ENCODE measurements at regions not wholly inside any gene's neighbourhood (a gene's known extent, or its start where the extent isn't known, plus 50 kb on each side); places are given as distances from the start of the nearest gene placed in this dataset.

- intact Hi-C loops (cut with micrococcal nuclease), result loop anchor here (2.0 to 10.0 kb wide), 3 partner anchors 99 to 533 kb away; partner anchors contain the start of gene ARL15
- H3K36me3 Mint-ChIP-seq, result no peaks in the 10 kb centered on the region
Observed at GRCh38 chr5:54844266-54844665, 141.1 kb downstream of the ESM1 start.

GRCh38 chr5:54841481-54841880 lies 143.9 kb downstream of the ESM1 start:
- Histone ChIP-seq H3K36me3 (ENCODE audit: insufficient read depth, low read length) (no peaks in the 10 kb centered on the region), H3K9me3 (ENCODE audit: control insufficient read depth in 1 of 2, low read length in 2 of 2) (no peaks in the 10 kb centered on the region), H3K27me3 (ENCODE audit: insufficient read depth, low read length) (no peaks in the 10 kb centered on the region), H3K27ac (ENCODE audit: low read depth, low read length) (no peak overlapping the region), H3K4me3 (ENCODE audit: low read length in 2 of 2) (no peak overlapping the region), H3K4me1 (ENCODE audit: insufficient read depth, low read length) (no peaks in the 10 kb centered on the region)
- ChIA-PET CTCF (ENCODE audit: partially characterized antibody) (interaction anchor here (2.1 kb wide), 1 partner anchor 325 kb away, joined by 4 read pairs; no protein-coding TSS in a partner anchor), POLR2A (ENCODE audit: partially characterized antibody) (no interaction called here)
- no peaks in the 10 kb centered on the region for H3K9me3 Mint-ChIP-seq
- peaks cover 0 to 2% of the 10 kb centered on the region in 2 donors for H3K27me3 Mint-ChIP-seq
- H3K4me1 Mint-ChIP-seq, result peaks cover 0 to 4% (median 2%) of the 10 kb centered on the region in 4 donors
- DNase-seq, result no peak
- no peak overlapping the region for H3K4me3 Mint-ChIP-seq
- H3K27ac Mint-ChIP-seq, result no peak overlapping the region
- intact Hi-C loops (cut with micrococcal nuclease), result loop anchor here (10.0 kb wide), 2 partner anchors 97 to 197 kb away; no protein-coding TSS in a partner anchor
- H3K36me3 Mint-ChIP-seq, result no peaks in the 10 kb centered on the region

More at GRCh38 chr5:54844266-54844665, 141.1 kb downstream of the ESM1 start:
- no peaks in the 10 kb centered on the region for H3K4me1 ChIP-seq (ENCODE audit: insufficient read depth, low read length)
- Mint-ChIP-seq H3K9me3 (no peaks in the 10 kb centered on the region), H3K27ac (no peak overlapping the region), H3K27me3 (peaks cover 0 to 9% of the 10 kb centered on the region in 2 donors), H3K4me1 (peaks cover 0 to 4% (median 2%) of the 10 kb centered on the region in 4 donors), H3K4me3 (no peak overlapping the region)
- ChIA-PET POLR2A (ENCODE audit: partially characterized antibody) (interaction anchor here (0.9 to 4.1 kb wide), 5 partner anchors 19 to 327 kb away, joined by 3 to 74 read pairs (median 4); partner anchors contain the start of gene SNX18), CTCF (ENCODE audit: partially characterized antibody) (interaction anchor here (0.6 to 4.6 kb wide), 40 partner anchors 10 to 510 kb away, joined by 3 to 181 read pairs (median 5); partner anchors contain the start of gene SNX18)
- H3K9me3 ChIP-seq (ENCODE audit: control insufficient read depth in 1 of 2, low read length in 2 of 2), result no peaks in the 10 kb centered on the region
- no peaks in the 10 kb centered on the region for H3K36me3 ChIP-seq (ENCODE audit: insufficient read depth, low read length)
- no peak overlapping the region for H3K4me3 ChIP-seq (ENCODE audit: low read length in 2 of 2)
- H3K27ac ChIP-seq (ENCODE audit: low read depth, low read length), result no peak overlapping the region
- no peak for DNase-seq
- H3K27me3 ChIP-seq (ENCODE audit: insufficient read depth, low read length), result no peaks in the 10 kb centered on the region

- CTCF ChIA-PET (ENCODE audit: partially characterized antibody), result interaction anchor here (0.7 to 2.6 kb wide), 6 partner anchors 10 to 463 kb away, joined by 3 to 17 read pairs (median 3); partner anchors contain the start of gene SNX18
- Histone ChIP-seq H3K4me3 (ENCODE audit: low read length in 2 of 2) (no peak overlapping the region), H3K36me3 (ENCODE audit: insufficient read depth, low read length) (no peaks in the 10 kb centered on the region), H3K9me3 (ENCODE audit: control insufficient read depth in 1 of 2, low read length in 2 of 2) (no peaks in the 10 kb centered on the region), H3K27ac (ENCODE audit: low read depth, low read length) (no peak overlapping the region), H3K27me3 (ENCODE audit: insufficient read depth, low read length) (no peaks in the 10 kb centered on the region), H3K4me1 (ENCODE audit: insufficient read depth, low read length) (peaks cover 5% of the 10 kb centered on the region)
- intact Hi-C loops (cut with micrococcal nuclease), result no loop called here
- Mint-ChIP-seq H3K9me3 (no peaks in the 10 kb centered on the region), H3K4me3 (no peak overlapping the region), H3K4me1 (peaks cover 2 to 8% (median 5%) of the 10 kb centered on the region in 4 donors), H3K27me3 (peaks cover 2% of the 10 kb centered on the region in 2 donors), H3K27ac (no peak overlapping the region), H3K36me3 (no peaks in the 10 kb centered on the region)
- POLR2A ChIA-PET (ENCODE audit: partially characterized antibody), result interaction anchor here (1.2 kb wide), 1 partner anchor 472 kb away, joined by 3 read pairs; no protein-coding TSS in a partner anchor
- DNase-seq, result no peak
Observed at GRCh38 chr5:54838843-54839242, 146.6 kb downstream of the ESM1 start.

- Mint-ChIP-seq H3K4me1 (peaks cover 8 to 16% (median 11%) of the 10 kb centered on the region in 4 donors), H3K27ac (no peak overlapping the region), H3K9me3 (no peaks in the 10 kb centered on the region), H3K4me3 (no peak overlapping the region), H3K36me3 (no peaks in the 10 kb centered on the region), H3K27me3 (peaks cover 2% of the 10 kb centered on the region in 2 donors)
- Histone ChIP-seq H3K27me3 (ENCODE audit: insufficient read depth, low read length) (no peaks in the 10 kb centered on the region), H3K27ac (ENCODE audit: low read depth, low read length) (no peak overlapping the region), H3K4me3 (ENCODE audit: low read length in 2 of 2) (no peak overlapping the region), H3K9me3 (ENCODE audit: control insufficient read depth in 1 of 2, low read length in 2 of 2) (no peaks in the 10 kb centered on the region), H3K4me1 (ENCODE audit: insufficient read depth, low read length) (peaks cover 12% of the 10 kb centered on the region), H3K36me3 (ENCODE audit: insufficient read depth, low read length) (no peaks in the 10 kb centered on the region)
- POLR2A ChIA-PET (ENCODE audit: partially characterized antibody), result no interaction called here
- CTCF ChIA-PET (ENCODE audit: partially characterized antibody), result interaction anchor here (2.6 kb wide), 1 partner anchor 320 kb away, joined by 17 read pairs; the partner anchor contains the start of gene SNX18
- intact Hi-C loops (cut with micrococcal nuclease), result no loop called here
- DNase-seq, result no peak
Observed at GRCh38 chr5:54837981-54838380, 147.4 kb downstream of the ESM1 start.

- Histone ChIP-seq H3K9me3 (ENCODE audit: control insufficient read depth in 1 of 2, low read length in 2 of 2) (no peaks in the 10 kb centered on the region), H3K27ac (ENCODE audit: low read depth, low read length) (no peak overlapping the region), H3K27me3 (ENCODE audit: insufficient read depth, low read length) (no peaks in the 10 kb centered on the region), H3K4me1 (ENCODE audit: insufficient read depth, low read length) (peaks cover 12% of the 10 kb centered on the region), H3K4me3 (ENCODE audit: low read length in 2 of 2) (no peak overlapping the region), H3K36me3 (ENCODE audit: insufficient read depth, low read length) (no peaks in the 10 kb centered on the region)
- CTCF ChIA-PET (ENCODE audit: partially characterized antibody), result interaction anchor here (2.6 to 6.0 kb wide), 2 partner anchors 8 to 319 kb away, joined by 17 to 34 read pairs; partner anchors contain the start of gene SNX18
- POLR2A ChIA-PET (ENCODE audit: partially characterized antibody), result no interaction called here
- Mint-ChIP-seq H3K27me3 (peaks cover 2% of the 10 kb centered on the region in 2 donors), H3K27ac (no peak overlapping the region), H3K4me1 (peaks cover 10 to 18% (median 11%) of the 10 kb centered on the region in 4 donors), H3K4me3 (no peak overlapping the region), H3K9me3 (no peaks in the 10 kb centered on the region), H3K36me3 (no peaks in the 10 kb centered on the region)
- intact Hi-C loops (cut with micrococcal nuclease), result no loop called here
- no peak for DNase-seq
Observed at GRCh38 chr5:54837093-54837492, 148.3 kb downstream of the ESM1 start.

- CTCF ChIA-PET (ENCODE audit: partially characterized antibody), result interaction anchor here (0.6 to 6.0 kb wide), 2 partner anchors 9 to 32 kb away, joined by 4 to 34 read pairs; no protein-coding TSS in a partner anchor
- POLR2A ChIA-PET (ENCODE audit: partially characterized antibody), result interaction anchor here (0.9 kb wide), 1 partner anchor 318 kb away, joined by 3 read pairs; the partner anchor contains the start of gene SNX18
- H3K36me3 ChIP-seq (ENCODE audit: insufficient read depth, low read length), result no peaks in the 10 kb centered on the region
- DNase-seq, result no peak
- no peak overlapping the region for H3K27ac Mint-ChIP-seq
- no peak overlapping the region for H3K4me3 Mint-ChIP-seq
- H3K4me1 ChIP-seq (ENCODE audit: insufficient read depth, low read length), result peaks cover 12% of the 10 kb centered on the region
- no peaks in the 10 kb centered on the region for H3K9me3 ChIP-seq (ENCODE audit: control insufficient read depth in 1 of 2, low read length in 2 of 2)
- intact Hi-C loops (cut with micrococcal nuclease), result no loop called here
- H3K36me3 Mint-ChIP-seq, result no peaks in the 10 kb centered on the region
- no peak overlapping the region for H3K27ac ChIP-seq (ENCODE audit: low read depth, low read length)
- peaks cover 2% of the 10 kb centered on the region in 2 donors for H3K27me3 Mint-ChIP-seq
- no peaks in the 10 kb centered on the region for H3K27me3 ChIP-seq (ENCODE audit: insufficient read depth, low read length)
- H3K4me3 ChIP-seq (ENCODE audit: low read length in 2 of 2), result no peak overlapping the region
- H3K9me3 Mint-ChIP-seq, result no peaks in the 10 kb centered on the region
- peaks cover 10 to 18% (median 11%) of the 10 kb centered on the region in 4 donors for H3K4me1 Mint-ChIP-seq
Observed at GRCh38 chr5:54835647-54836046, 149.7 kb downstream of the ESM1 start.

GRCh38 chr5:54834121-54834842 lies 151.1 kb downstream of the ESM1 start:
- POLR2A ChIA-PET (ENCODE audit: partially characterized antibody), result no interaction called here
- no peaks in the 10 kb centered on the region for H3K36me3 ChIP-seq (ENCODE audit: insufficient read depth, low read length)
- Mint-ChIP-seq H3K36me3 (no peaks in the 10 kb centered on the region), H3K4me1 (peaks cover 10 to 18% (median 11%) of the 10 kb centered on the region in 4 donors), H3K27me3 (peaks cover 2% of the 10 kb centered on the region in 2 donors), H3K9me3 (no peaks in the 10 kb centered on the region), H3K27ac (peak overlapping the region in 1 of 7 donors; percentile 23), H3K4me3 (no peak overlapping the region)
- no peak overlapping the region for H3K27ac ChIP-seq (ENCODE audit: low read depth, low read length)
- intact Hi-C loops (cut with micrococcal nuclease), result no loop called here
- CTCF ChIA-PET (ENCODE audit: partially characterized antibody), result interaction anchor here (1.2 to 6.0 kb wide), 2 partner anchors 11 to 305 kb away, joined by 3 to 34 read pairs; no protein-coding TSS in a partner anchor
- no peak for DNase-seq
- H3K4me3 ChIP-seq (ENCODE audit: low read length in 2 of 2), result no peak overlapping the region
- no peaks in the 10 kb centered on the region for H3K27me3 ChIP-seq (ENCODE audit: insufficient read depth, low read length)
- peaks cover 12% of the 10 kb centered on the region for H3K4me1 ChIP-seq (ENCODE audit: insufficient read depth, low read length)
- no peaks in the 10 kb centered on the region for H3K9me3 ChIP-seq (ENCODE audit: control insufficient read depth in 1 of 2, low read length in 2 of 2)
